Astrocyte (in vitro differentiated cells and primary cell): ENCODE measurements at regions not wholly inside any gene's neighbourhood (a gene's known extent, or its start where the extent isn't known, plus 50 kb on each side); places are given as distances from the start of the nearest gene placed in this dataset.

ENCODE experiments used
- EZH2 ChIP-seq: IDR thresholded peaks from 2 replicates; pipeline ENCODE4 v1.6.1; 2012; ENCODE audit warnings: mild to moderate bottlenecking, low read length, inconsistent platforms; ENCODE audit not compliant: insufficient read depth
- TF ChIP-seq, protein P1 (sequence below): IDR thresholded peaks from 2 replicates; pipeline ENCODE4 v1.5.1; 2011; ENCODE audit warnings: low read depth, mild to moderate bottlenecking, inconsistent platforms, low read length, moderate library complexity; ENCODE audit not compliant: insufficient read depth

DNA sequence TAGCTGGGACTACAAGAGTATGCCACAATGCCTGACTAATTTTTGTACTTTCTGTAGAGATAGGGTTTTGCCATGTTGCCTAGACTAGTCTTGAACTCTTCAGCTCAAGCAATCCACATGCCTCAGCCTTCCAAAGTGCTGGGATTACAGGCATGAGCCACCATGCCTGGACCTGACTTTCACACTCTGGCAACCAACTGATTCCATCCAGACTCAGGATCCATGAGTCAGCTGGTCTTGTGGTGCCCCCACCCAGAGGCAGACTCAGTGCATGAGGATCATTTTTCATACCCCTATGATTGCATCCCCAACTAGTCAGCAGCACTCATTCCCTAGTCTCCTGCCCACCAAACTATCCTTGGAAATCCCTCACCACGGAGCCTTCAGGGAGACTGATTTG, 375.9 kb downstream of the ANXA1 start:
- TF ChIP-seq, protein P1, sequence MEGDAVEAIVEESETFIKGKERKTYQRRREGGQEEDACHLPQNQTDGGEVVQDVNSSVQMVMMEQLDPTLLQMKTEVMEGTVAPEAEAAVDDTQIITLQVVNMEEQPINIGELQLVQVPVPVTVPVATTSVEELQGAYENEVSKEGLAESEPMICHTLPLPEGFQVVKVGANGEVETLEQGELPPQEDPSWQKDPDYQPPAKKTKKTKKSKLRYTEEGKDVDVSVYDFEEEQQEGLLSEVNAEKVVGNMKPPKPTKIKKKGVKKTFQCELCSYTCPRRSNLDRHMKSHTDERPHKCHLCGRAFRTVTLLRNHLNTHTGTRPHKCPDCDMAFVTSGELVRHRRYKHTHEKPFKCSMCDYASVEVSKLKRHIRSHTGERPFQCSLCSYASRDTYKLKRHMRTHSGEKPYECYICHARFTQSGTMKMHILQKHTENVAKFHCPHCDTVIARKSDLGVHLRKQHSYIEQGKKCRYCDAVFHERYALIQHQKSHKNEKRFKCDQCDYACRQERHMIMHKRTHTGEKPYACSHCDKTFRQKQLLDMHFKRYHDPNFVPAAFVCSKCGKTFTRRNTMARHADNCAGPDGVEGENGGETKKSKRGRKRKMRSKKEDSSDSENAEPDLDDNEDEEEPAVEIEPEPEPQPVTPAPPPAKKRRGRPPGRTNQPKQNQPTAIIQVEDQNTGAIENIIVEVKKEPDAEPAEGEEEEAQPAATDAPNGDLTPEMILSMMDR, result no peak
- TF ChIP-seq EZH2, result no peak
